SK-N-MC (cell line): ENCODE measurements at regions not wholly inside any gene's neighbourhood (a gene's known extent, or its start where the extent isn't known, plus 50 kb on each side); places are given as distances from the start of the nearest gene placed in this dataset.

ENCODE experiments used
- EZH2 ChIP-seq: fragments of 200-600 bp; sonication (generic); IDR thresholded peaks from one replicate; pipeline ENCODE4 v1.6.1; 2017; ENCODE audit warnings: antibody characterized with exemption
- FOXP2 ChIP-seq: optimal IDR thresholded peaks from 2 replicates; pipeline ENCODE3; 2011; ENCODE audit warnings: mild to moderate bottlenecking, moderate library complexity; ENCODE audit not compliant: insufficient read depth; ENCODE audit errors: extremely low read length, control extremely low read depth
- POLR2AphosphoS5 ChIP-seq: IDR thresholded peaks from 2 replicates; pipeline ENCODE4 v1.6.1; 2012; ENCODE audit warnings: mild to moderate bottlenecking, low read depth, low read length, borderline replicate concordance

GRCh38 chr12:46442239-46442638, 69.7 kb upstream of the SLC38A2 start:
- no peak for TF ChIP-seq POLR2AphosphoS5
- no peak for TF ChIP-seq EZH2
- no peak for TF ChIP-seq FOXP2
